Transverse colon (tissue), 4 donors: ENCODE measurements at regions not wholly inside any gene's neighbourhood (a gene's known extent, or its start where the extent isn't known, plus 50 kb on each side); places are given as distances from the start of the nearest gene placed in this dataset.
"Not testable (repeated sequence)": the region's sequence is repeated elsewhere in the genome, so short reads cannot be mapped to it uniquely, and the experiment has no call there.

Source experiments
- DNase-seq: peaks from one replicate; pipeline ENCODE4 v3.0.0-alpha.2; 2019
- H3K27ac ChIP-seq, 4 donors: fragments of 200-600 bp; sonication (generic); 2 replicates each; pipeline ENCODE4 v1.5.1; 2016 to 2018; ENCODE audit warnings: inconsistent platforms in 4 of 4
- H3K27me3 ChIP-seq: fragments of 200-600 bp; sonication (generic); 2 replicates; pipeline ENCODE4 v1.5.1; 2017; ENCODE audit warnings: inconsistent platforms
- H3K36me3 ChIP-seq, 4 donors: fragments of 200-600 bp; sonication (generic); 2 replicates each; pipeline ENCODE4 v1.5.1; 2017 to 2019; ENCODE audit warnings: inconsistent platforms in 4 of 4
- H3K4me1 ChIP-seq, 4 donors: fragments of 200-600 bp; sonication (generic); 2 replicates each; pipeline ENCODE4 v1.5.1; 2017 to 2020; ENCODE audit warnings: inconsistent platforms in 4 of 4
- H3K4me3 ChIP-seq, 4 donors: fragments of 200-600 bp; sonication (generic); 1 replicate in 1 of 4; 2 replicates in 3 of 4; pipeline versions ENCODE4 v1.5.1 to v1.6.1; 2017 to 2019; ENCODE audit warnings: inconsistent platforms in 4 of 4
- H3K9me3 ChIP-seq, 2 donors: fragments of 200-600 bp; sonication (generic); 2 replicates each; pipeline ENCODE4 v1.5.1; 2017 to 2019; ENCODE audit warnings: inconsistent platforms in 2 of 2
- EP300 ChIP-seq: sonication (generic); formaldehyde crosslinking; IDR thresholded peaks from one replicate; pipeline ENCODE4 v1.6.1; 2017; ENCODE audit warnings: antibody characterized with exemption, low read depth
- POLR2A ChIP-seq: fragments of 450-650 bp; IDR thresholded peaks from one replicate; pipeline ENCODE4 v1.6.1; 2016; ENCODE audit warnings: antibody characterized with exemption, mild to moderate bottlenecking, moderate library complexity
- POLR2AphosphoS5 ChIP-seq, 3 donors: sonication (generic); formaldehyde crosslinking; IDR thresholded peaks; one replicate each; pipeline ENCODE4 v1.6.1; 2016; ENCODE audit warnings: antibody characterized with exemption in 3 of 3
- WGBS, 2 donors: methylation state at CpG; one replicate each; pipeline ENCODE4 v1.1.5; 2018; ENCODE audit warnings: low coverage in 1 of 2; 5-methylcytosine and 5-hydroxymethylcytosine counted together
- in situ Hi-C, 4 donors: fragments of 200-750 bp; cut with MboI; loops; one replicate each; pipeline versions ENCODE4 v1.15.0 to v1.15.1; 2017; ENCODE audit warnings: low sequenced_read_pairs in 3 of 4, low pct_ligation_motif_present in 1 of 4, low pct_unique_long_range_greater_than_20kb in 1 of 4
- intact Hi-C: fragments of 100-400 bp; cut with DNase I; formaldehyde crosslinking; loops from one replicate; pipeline ENCODE4 v1.15.1; 2023; ENCODE audit warnings: low total_unique reads
- TF ChIP-seq, protein P1 (sequence below), 5 experiments: fragments of 200-600 bp in 3 of 5; fragments of 450-650 bp in 2 of 5; sonication (generic) in 3 of 5; IDR thresholded peaks; 1 replicate in 2 of 5; 2 replicates in 3 of 5; pipeline ENCODE4 v1.5.1; 2016 to 2017; ENCODE audit warnings: antibody characterized with exemption in 5 of 5, inconsistent platforms in 3 of 5, mild to moderate bottlenecking in 2 of 5, moderate library complexity in 1 of 5

DNA sequence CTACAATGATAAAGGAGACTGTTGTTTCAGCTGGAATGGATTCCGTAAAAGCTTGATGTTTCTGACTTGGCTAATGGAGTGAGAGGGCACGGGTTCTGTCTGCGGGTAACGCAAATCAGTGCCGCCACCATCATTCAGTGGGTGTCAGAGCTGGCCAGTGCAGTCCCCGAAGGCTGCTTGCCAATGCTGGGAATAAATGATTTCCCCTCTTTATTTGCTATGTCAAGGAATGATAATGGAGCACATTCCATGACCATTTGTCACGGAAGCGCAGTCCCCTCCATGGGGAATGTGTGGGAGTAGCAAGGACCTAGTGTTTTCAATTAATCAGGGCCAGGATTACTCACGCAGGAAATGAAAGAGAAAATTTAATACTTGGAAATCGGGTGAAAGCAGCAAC lies 899.3 kb downstream of the UQCRFS1 start:
- H3K4me3 ChIP-seq: no peak overlapping the region
- no peaks in the 10 kb centered on the region for H3K36me3 ChIP-seq
- no peaks in the 10 kb centered on the region for H3K4me1 ChIP-seq
- intact Hi-C loops: no loop called here
- no peak for DNase-seq
- WGBS, 2 donors: 76 to 79% methylated on average over 10 of the region's 10 CpGs
- no peaks in the 10 kb centered on the region for H3K27me3 ChIP-seq
- TF ChIP-seq EP300 (no peak), POLR2AphosphoS5 (IDR thresholded peaks at IDR 0.05) (no peak), POLR2A (no peak)
- TF ChIP-seq, protein P1, sequence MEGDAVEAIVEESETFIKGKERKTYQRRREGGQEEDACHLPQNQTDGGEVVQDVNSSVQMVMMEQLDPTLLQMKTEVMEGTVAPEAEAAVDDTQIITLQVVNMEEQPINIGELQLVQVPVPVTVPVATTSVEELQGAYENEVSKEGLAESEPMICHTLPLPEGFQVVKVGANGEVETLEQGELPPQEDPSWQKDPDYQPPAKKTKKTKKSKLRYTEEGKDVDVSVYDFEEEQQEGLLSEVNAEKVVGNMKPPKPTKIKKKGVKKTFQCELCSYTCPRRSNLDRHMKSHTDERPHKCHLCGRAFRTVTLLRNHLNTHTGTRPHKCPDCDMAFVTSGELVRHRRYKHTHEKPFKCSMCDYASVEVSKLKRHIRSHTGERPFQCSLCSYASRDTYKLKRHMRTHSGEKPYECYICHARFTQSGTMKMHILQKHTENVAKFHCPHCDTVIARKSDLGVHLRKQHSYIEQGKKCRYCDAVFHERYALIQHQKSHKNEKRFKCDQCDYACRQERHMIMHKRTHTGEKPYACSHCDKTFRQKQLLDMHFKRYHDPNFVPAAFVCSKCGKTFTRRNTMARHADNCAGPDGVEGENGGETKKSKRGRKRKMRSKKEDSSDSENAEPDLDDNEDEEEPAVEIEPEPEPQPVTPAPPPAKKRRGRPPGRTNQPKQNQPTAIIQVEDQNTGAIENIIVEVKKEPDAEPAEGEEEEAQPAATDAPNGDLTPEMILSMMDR (IDR thresholded peaks at IDR 0.05): no peak
- in situ Hi-C loops: no loop called here
- no peak overlapping the region for H3K27ac ChIP-seq
- H3K9me3 ChIP-seq: no peaks in the 10 kb centered on the region

DNA sequence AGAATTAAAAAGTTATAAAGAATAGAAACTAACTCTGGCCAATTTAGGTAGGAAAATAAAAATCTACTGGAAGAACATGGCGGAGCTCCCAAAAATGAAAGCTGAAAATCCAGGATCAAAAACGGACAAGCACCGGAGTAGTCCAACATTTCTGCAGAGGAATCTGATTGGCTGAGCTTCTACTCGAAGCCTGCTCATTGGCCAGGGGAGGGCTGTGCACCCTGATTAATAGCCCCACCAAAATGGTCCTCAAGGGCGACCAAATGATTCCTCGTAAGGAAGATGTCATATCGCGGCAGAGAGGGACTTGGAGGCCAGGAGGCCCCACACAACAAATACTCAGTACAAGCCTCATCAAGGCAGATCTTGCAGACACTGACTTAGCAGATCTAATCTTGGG lies 900.7 kb downstream of the UQCRFS1 start:
- Histone ChIP-seq H3K36me3 (no peaks in the 10 kb centered on the region), H3K27me3 (no peaks in the 10 kb centered on the region), H3K9me3 (no peaks in the 10 kb centered on the region), H3K27ac (no peak overlapping the region), H3K4me1 (no peaks in the 10 kb centered on the region), H3K4me3 (no peak overlapping the region)
- in situ Hi-C loops (no loop called here), intact Hi-C loops (no loop called here)
- DNase-seq: no peak
- TF ChIP-seq, protein P1 (IDR thresholded peaks at IDR 0.05): no peak
- WGBS, 2 donors: 89 to 96% methylated on average over 4 to 8 of the region's 8 CpGs

DNA sequence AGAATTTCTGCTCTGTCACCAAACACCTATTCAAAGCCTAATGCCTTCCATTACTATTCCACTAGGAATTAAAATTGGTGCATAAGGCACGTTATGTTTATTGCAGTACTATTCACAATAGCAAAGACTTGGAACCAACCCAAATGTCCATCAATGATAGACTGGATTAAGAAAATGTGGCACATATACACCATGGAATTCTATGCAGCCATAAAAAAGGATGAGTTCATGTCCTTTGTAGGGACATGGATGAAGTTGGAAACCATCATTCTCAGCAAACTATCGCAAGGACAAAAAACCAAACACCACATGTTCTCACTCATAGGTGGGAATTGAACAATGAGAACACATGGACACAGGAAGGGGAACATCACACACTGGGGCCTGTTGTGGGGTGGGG lies 902.1 kb downstream of the UQCRFS1 start:
- H3K4me3 ChIP-seq, in situ Hi-C loops: not testable (repeated sequence)

DNA sequence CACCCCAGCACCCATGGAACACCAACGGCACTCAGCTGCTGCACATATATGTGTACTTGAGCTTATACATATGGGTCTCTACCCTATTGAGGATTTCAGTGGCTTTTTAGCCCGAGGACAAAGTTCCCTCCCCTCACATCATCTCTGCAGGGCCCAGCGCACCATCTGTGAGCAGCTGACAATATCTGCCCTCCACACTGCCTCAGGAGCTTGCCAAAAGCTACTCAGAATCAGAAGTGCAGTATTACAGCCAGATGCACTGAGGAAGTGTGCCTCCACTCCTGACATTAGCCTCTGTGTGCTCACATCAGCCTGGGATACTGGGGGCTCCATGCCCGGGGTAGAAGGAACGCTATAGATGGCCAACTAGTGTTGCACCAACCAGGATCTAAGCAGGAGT lies 903.9 kb downstream of the UQCRFS1 start:
- 71 to 80% methylated on average over 1 to 5 of the region's 5 CpGs for WGBS, 2 donors
- H3K4me1 ChIP-seq: no peaks in the 10 kb centered on the region
- H3K27ac ChIP-seq: no peak overlapping the region
- intact Hi-C loops: no loop called here
- no peak for DNase-seq
- in situ Hi-C loops: no loop called here
- no peaks in the 10 kb centered on the region for H3K9me3 ChIP-seq
- no peak for TF ChIP-seq POLR2AphosphoS5 (IDR thresholded peaks at IDR 0.05)
- no peak for TF ChIP-seq EP300
- no peak for TF ChIP-seq POLR2A
- TF ChIP-seq, protein P1 (IDR thresholded peaks at IDR 0.05): no peak
- no peak overlapping the region for H3K4me3 ChIP-seq
- no peaks in the 10 kb centered on the region for H3K27me3 ChIP-seq
- H3K36me3 ChIP-seq: no peaks in the 10 kb centered on the region

More for the DNA sequence above, 902.1 kb downstream of the UQCRFS1 start:
- intact Hi-C loops, H3K27me3 ChIP-seq, H3K9me3 ChIP-seq, H3K27ac ChIP-seq, DNase-seq, H3K36me3 ChIP-seq, H3K4me1 ChIP-seq: not testable (repeated sequence)
- WGBS, 2 donors: 94 to 100% methylated on average over 1 to 2 of the region's 2 CpGs

DNA sequence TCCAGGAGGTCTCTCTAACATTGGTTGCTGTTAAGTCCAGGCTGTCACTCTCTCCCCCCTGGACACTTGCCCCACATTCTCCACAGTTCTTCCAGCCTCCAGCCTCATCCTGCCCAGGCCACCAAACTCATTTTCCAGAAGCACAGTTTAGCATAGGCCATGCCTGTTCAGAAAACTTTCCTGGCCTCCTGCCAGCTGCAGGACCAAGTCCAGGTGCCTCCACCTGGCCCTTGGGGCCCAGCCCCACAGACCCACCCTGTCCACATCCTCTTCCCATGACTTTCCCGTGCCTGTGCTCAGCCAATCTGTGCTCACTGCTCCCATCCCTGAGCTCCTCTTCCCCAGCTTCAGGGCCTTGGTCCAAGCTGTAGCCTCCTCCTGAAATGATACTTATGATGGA lies 905.0 kb downstream of the UQCRFS1 start:
- 28 to 33% methylated on average over 1 of the region's 1 CpG for WGBS, 2 donors
- Histone ChIP-seq H3K36me3 (no peaks in the 10 kb centered on the region), H3K4me1 (no peaks in the 10 kb centered on the region), H3K27me3 (no peaks in the 10 kb centered on the region), H3K9me3 (no peaks in the 10 kb centered on the region), H3K4me3 (no peak overlapping the region), H3K27ac (no peak overlapping the region)
- intact Hi-C loops (no loop called here), in situ Hi-C loops (no loop called here)
- peak; percentile 16 for DNase-seq
- no peak for TF ChIP-seq POLR2AphosphoS5 (IDR thresholded peaks at IDR 0.05)
- TF ChIP-seq POLR2A: no peak
- TF ChIP-seq EP300: no peak
- TF ChIP-seq, protein P1 (IDR thresholded peaks at IDR 0.05): no peak
